HL-60/S4 (cell line): ENCODE measurements at regions not wholly inside any gene's neighbourhood (a gene's known extent, or its start where the extent isn't known, plus 50 kb on each side); places are given as distances from the start of the nearest gene placed in this dataset.

ENCODE experiments used
- in situ Hi-C: fragments of 300-500 bp; cut with MboI; formaldehyde crosslinking; loops from 2 replicates; pipeline ENCODE4 v1.14.3; 2022; ENCODE audit warnings: low sequenced_read_pairs

DNA sequence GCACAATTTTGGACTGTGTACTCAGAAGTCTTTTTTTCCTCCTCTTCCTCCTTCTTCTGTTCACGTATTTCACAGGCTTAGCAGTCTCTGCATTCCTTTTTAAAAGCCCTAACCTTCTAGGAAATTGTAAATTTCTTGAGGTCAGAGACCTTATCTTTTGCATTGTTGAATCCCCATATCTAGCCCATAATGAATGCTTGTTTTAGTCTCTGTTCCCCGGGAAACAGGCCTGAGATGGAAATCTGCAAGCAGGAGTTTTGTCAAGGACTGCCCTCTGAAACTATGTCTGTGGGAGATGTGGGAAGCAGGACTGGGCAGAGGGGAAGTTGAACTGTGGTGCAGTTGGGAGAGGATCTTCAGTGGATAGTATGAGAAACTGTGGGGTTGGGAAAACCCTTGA, 272.2 kb upstream of the DAB1 start:
- in situ Hi-C loops = no loop called here

- in situ Hi-C loops = no loop called here
Measured at GRCh38 chr1:57686306-57686705, 262.4 kb upstream of the DAB1 start.

DNA sequence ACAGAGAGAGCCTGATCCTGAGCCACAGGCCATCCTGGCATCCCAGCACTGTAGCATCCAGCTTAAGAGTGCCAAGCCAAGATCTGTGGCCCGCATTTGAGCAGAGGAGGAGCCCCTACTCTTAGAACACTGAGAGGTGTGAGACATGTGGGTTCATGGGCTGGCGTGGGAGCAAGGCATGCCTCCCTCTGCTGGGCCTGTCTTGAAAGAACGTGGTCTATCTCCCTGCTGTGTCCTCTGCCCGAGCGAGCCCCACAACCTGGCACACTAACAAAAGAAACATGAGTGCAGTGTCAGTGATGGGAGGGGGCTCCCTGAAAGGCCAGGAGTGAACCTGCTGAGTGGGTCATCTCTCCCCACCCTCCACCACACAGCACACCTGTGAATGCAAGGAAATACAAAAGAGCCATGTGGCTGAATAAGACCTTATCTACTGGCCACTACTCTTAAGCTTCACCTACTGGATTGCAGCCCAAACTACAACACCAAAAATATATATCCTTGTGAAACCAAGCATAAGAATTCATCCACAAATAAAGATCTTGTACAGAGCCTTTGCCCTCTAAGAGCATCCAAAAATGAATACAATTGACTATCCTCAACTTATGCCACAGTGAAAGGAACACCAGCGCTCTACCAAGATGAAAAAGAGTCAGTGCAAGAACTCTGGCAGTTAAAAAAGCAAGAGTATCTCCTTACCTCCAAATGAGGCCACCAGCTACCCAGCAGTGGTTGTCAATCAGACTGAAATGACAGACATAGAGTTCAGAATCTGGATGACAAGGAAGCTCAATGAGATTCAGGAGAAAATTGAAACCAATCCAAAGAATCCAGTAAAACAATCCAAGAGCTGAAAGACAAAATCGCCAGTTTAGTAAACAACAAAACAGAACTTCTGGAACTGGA, 259.4 kb upstream of the DAB1 start:
- in situ Hi-C loops = no loop called here

DNA sequence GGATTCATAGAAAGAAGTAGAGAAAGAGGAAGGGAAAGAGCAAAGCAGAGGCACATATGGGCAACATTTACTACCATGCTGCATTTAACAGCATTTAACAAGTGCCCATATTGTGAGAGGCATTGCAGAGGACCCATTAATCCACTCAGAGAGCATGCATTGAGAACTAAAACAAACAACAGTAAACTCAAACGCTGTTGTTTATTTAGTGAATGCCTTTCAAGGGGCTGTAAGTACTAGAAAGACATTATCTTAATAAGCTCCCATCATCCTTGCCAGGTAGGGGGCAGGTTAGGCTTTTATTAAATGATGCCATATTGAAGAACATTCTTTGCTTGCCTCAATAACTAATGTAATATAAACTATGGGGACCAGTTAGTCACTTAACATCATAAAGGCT, 254.3 kb upstream of the DAB1 start:
- in situ Hi-C loops = no loop called here

DNA sequence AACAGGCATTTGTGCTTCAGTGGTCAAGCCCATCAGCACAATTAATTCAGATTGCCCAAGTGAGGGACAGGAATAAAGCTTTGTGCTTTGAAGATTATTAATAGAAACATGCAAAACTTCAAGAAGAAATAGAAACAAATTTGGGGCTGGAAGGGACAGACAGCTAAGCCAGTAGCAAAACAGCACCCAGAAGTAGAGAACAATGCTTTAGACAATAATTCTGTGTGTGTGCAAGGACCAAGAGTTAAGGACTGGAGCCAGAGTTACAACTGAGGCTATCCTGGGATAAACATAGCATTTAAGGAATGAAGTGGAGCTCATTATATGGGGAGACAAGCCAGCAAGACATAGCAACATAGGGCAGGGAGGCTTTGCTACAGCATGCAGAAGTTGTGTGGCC, 251.9 kb upstream of the DAB1 start:
- in situ Hi-C loops = no loop called here

DNA sequence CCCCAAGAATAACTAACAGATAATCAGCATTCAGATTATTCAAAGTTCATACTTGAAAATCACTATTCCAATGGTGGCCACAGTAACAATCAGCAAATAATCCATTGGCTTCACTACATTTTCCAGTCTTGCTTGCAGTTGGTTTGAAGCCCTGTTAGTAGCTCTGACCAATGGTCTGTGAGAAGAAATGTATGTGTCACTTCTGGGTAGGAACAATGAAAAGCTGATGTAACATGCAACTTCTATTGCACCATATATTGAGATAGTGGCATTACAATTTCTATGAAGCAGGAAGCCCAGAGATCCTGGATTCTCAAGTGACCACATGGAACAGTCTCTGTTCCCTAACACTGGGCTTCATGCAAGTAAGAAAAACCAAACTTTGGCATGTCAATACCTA, 250.9 kb upstream of the DAB1 start:
- in situ Hi-C loops = no loop called here

DNA sequence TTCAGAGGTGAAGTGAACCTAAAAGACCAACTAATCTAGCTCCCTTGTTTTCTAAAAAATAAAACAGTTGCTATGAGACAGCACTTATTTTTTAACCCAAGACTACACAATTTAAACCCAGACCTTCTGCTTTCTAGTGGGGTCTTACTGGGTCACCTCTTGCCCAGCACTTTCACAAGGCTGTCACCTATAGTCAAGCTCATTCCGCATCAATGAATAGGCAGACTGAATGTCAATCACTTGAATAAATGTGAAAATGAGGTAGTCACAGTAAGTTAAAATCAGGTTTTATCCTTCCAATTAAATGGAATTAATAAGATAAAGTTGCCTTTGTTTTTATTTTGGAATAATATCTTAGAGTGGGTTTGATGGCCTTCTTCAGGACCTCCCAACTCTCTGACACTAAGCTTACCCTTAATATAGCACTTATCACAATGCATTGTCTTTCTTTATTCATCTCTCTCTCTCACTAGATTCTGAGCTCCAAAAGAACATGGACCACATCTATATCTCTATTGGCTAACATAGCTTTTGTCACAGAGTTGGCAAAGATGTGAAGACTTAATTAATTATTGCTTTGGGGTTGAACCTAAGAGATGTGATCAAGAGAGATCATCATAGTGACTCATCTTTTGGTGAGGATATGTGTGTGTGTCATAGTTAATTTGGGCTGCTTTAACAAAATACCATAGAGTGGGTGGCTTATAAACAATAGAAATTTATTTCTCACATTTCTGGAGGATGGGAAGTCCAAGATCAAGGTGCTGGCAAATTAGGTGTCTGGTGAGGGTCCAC, 248.7 kb upstream of the DAB1 start:
- in situ Hi-C loops = no loop called here

- in situ Hi-C loops = no loop called here
Measured at GRCh38 chr1:57671750-57672149, 247.9 kb upstream of the DAB1 start.

DNA sequence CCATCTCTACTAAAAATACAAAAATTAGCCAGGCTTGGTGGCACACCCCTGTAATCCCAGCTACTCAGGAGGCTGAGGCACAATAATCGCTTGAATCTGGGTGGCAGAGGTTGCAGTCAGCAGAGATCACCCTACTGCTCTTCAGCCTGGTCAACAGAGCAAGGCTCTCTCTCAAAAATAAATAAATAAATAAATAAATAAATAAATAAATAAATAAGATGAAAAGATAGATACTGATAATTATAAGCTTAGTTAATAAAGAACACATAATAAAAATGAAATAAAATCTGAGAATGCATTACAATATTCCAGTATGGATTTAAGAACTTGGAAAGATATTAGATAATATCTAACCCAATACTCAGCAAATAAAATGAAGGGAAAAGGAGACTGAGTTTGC, 235.9 kb upstream of the DAB1 start:
- in situ Hi-C loops = no loop called here

- in situ Hi-C loops = no loop called here
Measured at GRCh38 chr1:57655161-57655560, 231.3 kb upstream of the DAB1 start.

- in situ Hi-C loops = no loop called here
Measured at GRCh38 chr1:57644667-57645066, 220.8 kb upstream of the DAB1 start.

GRCh38 chr1:57638239-57638638, 214.4 kb upstream of the DAB1 start:
- in situ Hi-C loops = no loop called here

DNA sequence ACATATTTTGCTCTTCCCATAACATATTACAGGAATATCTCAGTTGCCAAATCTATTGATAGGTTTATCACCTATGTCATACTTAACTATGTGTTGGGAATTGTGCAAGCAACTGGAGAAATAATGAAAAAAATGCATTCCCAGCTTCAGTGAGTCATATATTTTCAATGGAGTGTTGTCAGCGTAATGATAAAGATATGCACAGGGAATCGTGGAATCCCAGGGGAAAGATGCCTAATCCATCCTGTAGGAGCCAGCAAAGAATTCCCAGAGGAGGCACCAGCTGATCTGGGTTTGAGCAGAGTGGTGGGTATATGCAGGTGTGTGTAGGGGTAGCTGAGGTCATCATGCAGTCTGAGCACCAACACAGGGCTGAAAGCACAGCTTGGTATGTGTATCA, 213.3 kb upstream of the DAB1 start:
- in situ Hi-C loops = no loop called here

DNA sequence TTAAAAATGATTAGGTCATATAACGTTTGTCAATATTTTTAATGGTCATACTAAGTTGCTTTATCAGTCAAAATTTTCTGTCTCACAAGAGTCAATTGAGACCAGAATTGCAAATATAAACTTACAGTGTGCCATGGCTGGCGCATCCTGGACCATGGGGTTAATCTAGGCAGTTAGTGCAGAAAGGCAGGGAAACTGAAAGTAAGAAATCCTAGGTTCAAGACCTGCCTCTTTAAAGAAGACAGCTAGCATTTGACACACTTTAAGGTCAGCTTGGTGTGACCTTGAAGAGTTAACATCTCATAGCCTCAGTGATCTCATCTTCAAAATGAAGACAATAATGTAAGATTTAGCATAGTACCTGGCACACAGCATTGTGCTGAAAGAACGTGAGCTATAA, 210.0 kb upstream of the DAB1 start:
- in situ Hi-C loops = no loop called here

- in situ Hi-C loops = no loop called here
Measured at GRCh38 chr1:57633056-57633455, 209.2 kb upstream of the DAB1 start.

DNA sequence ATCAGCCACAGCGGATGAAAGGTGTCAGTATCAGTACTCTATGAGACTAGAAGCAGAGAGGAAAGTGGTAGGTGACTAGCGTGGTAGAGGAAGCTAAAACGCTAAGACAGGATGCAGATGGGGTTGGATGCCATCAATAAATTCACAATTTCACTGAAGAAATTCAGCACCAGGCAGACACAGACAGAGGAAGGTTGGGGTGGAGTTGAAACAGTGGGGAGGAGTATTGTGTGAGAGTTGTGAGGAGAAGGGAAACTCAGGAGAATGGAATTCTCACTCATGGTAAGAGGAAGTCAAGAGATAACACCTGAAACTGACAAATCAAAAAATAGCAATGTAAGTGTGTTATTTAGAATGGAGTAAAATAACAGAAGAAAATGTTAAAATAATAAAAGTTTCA, 208.5 kb upstream of the DAB1 start:
- in situ Hi-C loops = no loop called here

DNA sequence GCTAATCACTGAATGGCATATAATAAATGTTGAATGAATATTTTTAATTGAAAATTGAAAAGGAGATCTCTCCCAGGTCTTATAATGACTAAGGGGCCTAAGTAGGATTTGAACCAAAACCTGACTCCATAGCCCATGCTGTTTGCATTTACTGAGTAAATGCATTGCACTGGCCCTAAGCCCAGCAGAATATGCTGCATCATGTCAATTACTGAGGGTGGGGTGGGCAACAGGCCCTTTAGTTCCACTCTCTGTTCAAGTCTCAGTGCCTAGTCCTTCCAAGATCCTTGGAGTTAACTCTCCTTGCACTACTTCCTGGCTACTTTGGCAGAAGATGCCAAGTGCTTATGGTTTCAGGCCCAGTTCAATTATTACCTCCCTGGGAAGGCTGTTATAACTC, 203.8 kb upstream of the DAB1 start:
- in situ Hi-C loops = no loop called here

GRCh38 chr1:57623791-57624538, 200.1 kb upstream of the DAB1 start:
- in situ Hi-C loops = no loop called here

DNA sequence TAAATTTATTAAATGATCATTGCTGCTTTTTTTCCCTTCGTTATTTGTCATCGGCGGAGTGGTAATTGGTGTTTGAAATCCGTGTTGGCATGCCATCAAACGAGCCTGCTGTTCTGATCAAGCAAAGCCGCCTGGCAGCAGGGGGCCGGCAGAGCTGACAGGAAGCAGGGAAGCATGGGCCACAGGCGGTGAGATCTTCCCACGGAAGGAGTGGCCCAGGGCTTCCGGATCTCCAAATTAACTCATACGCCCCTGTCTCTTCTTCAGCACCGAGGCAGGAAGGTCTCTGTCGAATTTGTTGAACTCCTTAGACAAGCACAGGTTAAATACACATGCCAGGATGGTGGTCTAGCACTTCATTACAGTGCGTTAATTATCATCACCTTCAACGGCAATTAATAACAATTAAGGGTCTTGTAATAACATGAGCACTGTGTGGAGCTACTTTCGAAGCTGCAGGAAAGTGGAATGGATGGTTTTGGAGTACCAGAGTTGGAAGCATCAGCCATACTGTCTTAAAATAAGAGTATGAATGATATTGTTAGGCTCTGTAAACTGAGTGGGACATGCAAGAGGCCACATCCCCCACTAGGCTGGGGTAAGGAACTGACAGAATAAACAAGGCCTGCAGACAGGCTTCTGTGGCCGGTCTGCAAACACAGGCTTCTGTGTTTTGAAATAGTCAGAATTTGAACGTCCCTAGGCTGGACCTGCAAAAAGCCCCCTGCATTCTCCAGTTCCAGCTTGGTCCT, 199.4 kb upstream of the DAB1 start:
- in situ Hi-C loops = no loop called here

DNA sequence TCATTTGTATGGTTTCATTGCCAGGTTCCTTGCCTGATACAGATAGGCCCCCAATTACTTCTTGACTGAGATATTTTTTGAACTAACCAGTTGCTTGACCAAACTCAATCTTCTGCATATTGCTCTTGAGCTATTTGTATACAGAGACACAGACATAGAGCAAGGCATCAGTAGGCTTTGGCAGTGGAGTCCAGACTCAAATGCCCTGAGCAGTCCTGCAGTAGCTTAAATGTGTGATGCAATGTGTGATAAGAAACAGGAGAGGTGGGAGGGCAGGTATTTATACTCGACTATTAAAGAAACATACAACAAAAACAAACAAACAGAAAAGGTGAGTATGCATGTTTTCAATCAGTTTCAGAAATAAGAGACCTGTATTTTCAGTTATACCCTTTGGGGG, 197.9 kb upstream of the DAB1 start:
- in situ Hi-C loops = no loop called here

GRCh38 chr1:57620605-57621004, 196.7 kb upstream of the DAB1 start:
- in situ Hi-C loops = no loop called here
